Activated CD4-positive, alpha-beta T cell treated with anti-CD3 and anti-CD28 coated beads, Interleukin-2, amount 50 U/mL, for 1 hour (primary cell): ENCODE measurements at regions not wholly inside any gene's neighbourhood (a gene's known extent, or its start where the extent isn't known, plus 50 kb on each side); places are given as distances from the start of the nearest gene placed in this dataset.
"Not testable (repeated sequence)": the region's sequence is repeated elsewhere in the genome, so short reads cannot be mapped to it uniquely, and the experiment has no call there.

Source experiments
- DNase-seq: peaks from one replicate; pipeline ENCODE4 v3.0.0-alpha.2; 2020

- DNase-seq: no peak
These were observed 1489.7 kb upstream of the SEL1L start for GRCh38 chr14:83023369-83023768.

GRCh38 chr14:83041224-83041623, 1507.6 kb upstream of the SEL1L start:
- DNase-seq: no peak

GRCh38 chr14:83042858-83043257, 1509.2 kb upstream of the SEL1L start:
- no peak for DNase-seq

- no peak for DNase-seq
These were observed 1510.3 kb upstream of the SEL1L start for GRCh38 chr14:83044001-83044400.

- DNase-seq: no peak
These were observed 1513.6 kb upstream of the SEL1L start for GRCh38 chr14:83047059-83047830.

GRCh38 chr14:83053022-83053710, 1519.5 kb upstream of the SEL1L start:
- DNase-seq: no peak

GRCh38 chr14:83058068-83058467, 1524.4 kb upstream of the SEL1L start:
- no peak for DNase-seq

GRCh38 chr14:83071888-83072501, 1538.3 kb upstream of the SEL1L start:
- no peak for DNase-seq

GRCh38 chr14:83085136-83085535, 1551.5 kb upstream of the SEL1L start:
- no peak for DNase-seq

- DNase-seq: no peak
These were observed 1552.1 kb upstream of the SEL1L start for GRCh38 chr14:83085725-83086124.

- DNase-seq: not testable (repeated sequence)
These were observed 1558.6 kb upstream of the SEL1L start for GRCh38 chr14:83091991-83092956.

GRCh38 chr14:83096092-83096491, 1562.4 kb upstream of the SEL1L start:
- DNase-seq: no peak

- no peak for DNase-seq
These were observed 1568.2 kb upstream of the SEL1L start for GRCh38 chr14:83101846-83102245.

- DNase-seq: no peak
These were observed 1584.4 kb upstream of the SEL1L start for GRCh38 chr14:83118029-83118428.

GRCh38 chr14:83120187-83120586, 1586.5 kb upstream of the SEL1L start:
- no peak for DNase-seq

GRCh38 chr14:83126076-83126475, 1592.4 kb upstream of the SEL1L start:
- no peak for DNase-seq

GRCh38 chr14:83128783-83129182, 1595.1 kb upstream of the SEL1L start:
- no peak for DNase-seq

GRCh38 chr14:83129496-83129895, 1595.8 kb upstream of the SEL1L start:
- DNase-seq: no peak

GRCh38 chr14:83133981-83134645, 1600.5 kb upstream of the SEL1L start:
- no peak for DNase-seq

- DNase-seq: no peak
These were observed 1607.1 kb upstream of the SEL1L start for GRCh38 chr14:83140756-83141155.

GRCh38 chr14:83147006-83147405, 1613.4 kb upstream of the SEL1L start:
- no peak for DNase-seq

- no peak for DNase-seq
These were observed 1617.9 kb upstream of the SEL1L start for GRCh38 chr14:83151571-83151970.
